ENCODE measurements at regions not wholly inside any gene's neighbourhood (a gene's known extent, or its start where the extent isn't known, plus 50 kb on each side); places are given as distances from the start of the nearest gene placed in this dataset.

GRCh38 chr9:31637861-31638260 lies 746.6 kb upstream of the ACO1 start:
- intact Hi-C loops (cut with micrococcal nuclease) = no loop called here

- intact Hi-C loops (cut with micrococcal nuclease) = no loop called here
Observed at GRCh38 chr9:31639451-31639850, 745.0 kb upstream of the ACO1 start.

GRCh38 chr9:31669311-31669710 lies 715.1 kb upstream of the ACO1 start:
- intact Hi-C loops (cut with micrococcal nuclease) = no loop called here

- intact Hi-C loops (cut with micrococcal nuclease) = no loop called here
Observed at GRCh38 chr9:31671011-31671410, 713.4 kb upstream of the ACO1 start.

- intact Hi-C loops (cut with micrococcal nuclease) = no loop called here
Observed at GRCh38 chr9:31674264-31674663, 710.2 kb upstream of the ACO1 start.

GRCh38 chr9:31677415-31677814 lies 707.0 kb upstream of the ACO1 start:
- intact Hi-C loops (cut with micrococcal nuclease) = no loop called here

GRCh38 chr9:31677877-31678276 lies 706.6 kb upstream of the ACO1 start:
- intact Hi-C loops (cut with micrococcal nuclease) = no loop called here

GRCh38 chr9:31683116-31683515 lies 701.3 kb upstream of the ACO1 start:
- intact Hi-C loops (cut with micrococcal nuclease) = no loop called here

GRCh38 chr9:31697956-31698355 lies 686.5 kb upstream of the ACO1 start:
- intact Hi-C loops (cut with micrococcal nuclease) = no loop called here

GRCh38 chr9:31699836-31700235 lies 684.6 kb upstream of the ACO1 start:
- intact Hi-C loops (cut with micrococcal nuclease) = no loop called here

GRCh38 chr9:31700252-31701045 lies 684.0 kb upstream of the ACO1 start:
- intact Hi-C loops (cut with micrococcal nuclease) = no loop called here

- intact Hi-C loops (cut with micrococcal nuclease) = no loop called here
Observed at GRCh38 chr9:31702957-31703356, 681.5 kb upstream of the ACO1 start.

GRCh38 chr9:31715250-31715649 lies 669.2 kb upstream of the ACO1 start:
- intact Hi-C loops (cut with micrococcal nuclease) = no loop called here

GRCh38 chr9:31719262-31719661 lies 665.2 kb upstream of the ACO1 start:
- intact Hi-C loops (cut with micrococcal nuclease) = no loop called here

- intact Hi-C loops (cut with micrococcal nuclease) = no loop called here
Observed at GRCh38 chr9:31730398-31730797, 654.0 kb upstream of the ACO1 start.

GRCh38 chr9:31733166-31733565 lies 651.3 kb upstream of the ACO1 start:
- intact Hi-C loops (cut with micrococcal nuclease) = no loop called here

GRCh38 chr9:31736581-31737179 lies 647.8 kb upstream of the ACO1 start:
- intact Hi-C loops (cut with micrococcal nuclease) = no loop called here

GRCh38 chr9:31740705-31741104 lies 643.7 kb upstream of the ACO1 start:
- intact Hi-C loops (cut with micrococcal nuclease) = no loop called here

- intact Hi-C loops (cut with micrococcal nuclease) = no loop called here
Observed at GRCh38 chr9:31744589-31744988, 639.9 kb upstream of the ACO1 start.

- intact Hi-C loops (cut with micrococcal nuclease) = no loop called here
Observed at GRCh38 chr9:31745468-31745867, 639.0 kb upstream of the ACO1 start.

- intact Hi-C loops (cut with micrococcal nuclease) = no loop called here
Observed at GRCh38 chr9:31745886-31746285, 638.6 kb upstream of the ACO1 start.

GRCh38 chr9:31753756-31754155 lies 630.7 kb upstream of the ACO1 start:
- intact Hi-C loops (cut with micrococcal nuclease) = no loop called here

- intact Hi-C loops (cut with micrococcal nuclease) = no loop called here
Observed at GRCh38 chr9:31759703-31760102, 624.7 kb upstream of the ACO1 start.

Data from T-helper 2 cell treated with Interferon-gamma antibody and Interleukin-4, amounts not matched to agents 100 ng/mL and 5 ng/mL, for 36 hours (primary cell).